ENCODE measurements at regions not wholly inside any gene's neighbourhood (a gene's known extent, or its start where the extent isn't known, plus 50 kb on each side); places are given as distances from the start of the nearest gene placed in this dataset.

DNA sequence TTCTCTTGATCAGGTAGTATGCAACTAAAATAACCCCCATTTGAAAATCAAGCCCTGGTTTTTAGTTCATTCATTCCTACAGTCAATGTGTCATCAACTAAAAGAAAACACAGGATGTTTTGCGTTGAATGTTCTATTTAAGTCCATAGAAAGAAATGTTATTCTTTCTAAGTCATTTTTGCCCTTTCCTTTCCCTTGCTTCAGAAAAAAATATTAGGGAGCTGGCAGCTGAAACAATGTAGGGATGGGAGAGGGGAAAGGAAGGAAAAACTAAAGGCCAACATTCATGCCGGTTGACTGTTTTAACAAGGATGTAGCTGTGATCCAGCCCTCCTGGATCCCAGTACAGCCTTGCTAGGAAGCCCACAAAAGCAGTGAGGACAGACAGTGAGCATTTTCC lies 155.1 kb downstream of the BTG1 start:
- CTCF ChIA-PET: no interaction called here
- POLR2A ChIA-PET (ENCODE audit: low non-redundant PET): no interaction called here
- BruUV-seq (replicated peaks): no TSS peak
- Histone ChIP-seq H3K4me3 (ENCODE audit: low read depth, low read length, poor library complexity, severe bottlenecking) (no peak overlapping the region), H3K4me1 (ENCODE audit: insufficient read depth, low read length, poor library complexity, severe bottlenecking) (peaks cover 3% of the 10 kb centered on the region), H3K27ac (ENCODE audit: low read depth, low read length, poor library complexity, severe bottlenecking) (no peak overlapping the region), H3K36me3 (ENCODE audit: insufficient read depth, low read length, poor library complexity, severe bottlenecking) (no peaks in the 10 kb centered on the region), H3K27me3 (replicated peaks; ENCODE audit: insufficient read depth, low read depth, low read length, poor library complexity) (no peaks in the 10 kb centered on the region), H3K9me3 (ENCODE audit: low read depth, low read length, poor library complexity, severe bottlenecking) (no peaks in the 10 kb centered on the region)
- intact Hi-C loops (cut with micrococcal nuclease; ENCODE audit: unreplicated experiment): no loop called here
- DNase-seq (ENCODE audit: low spot score): no peak
- TF ChIP-seq, protein P1, sequence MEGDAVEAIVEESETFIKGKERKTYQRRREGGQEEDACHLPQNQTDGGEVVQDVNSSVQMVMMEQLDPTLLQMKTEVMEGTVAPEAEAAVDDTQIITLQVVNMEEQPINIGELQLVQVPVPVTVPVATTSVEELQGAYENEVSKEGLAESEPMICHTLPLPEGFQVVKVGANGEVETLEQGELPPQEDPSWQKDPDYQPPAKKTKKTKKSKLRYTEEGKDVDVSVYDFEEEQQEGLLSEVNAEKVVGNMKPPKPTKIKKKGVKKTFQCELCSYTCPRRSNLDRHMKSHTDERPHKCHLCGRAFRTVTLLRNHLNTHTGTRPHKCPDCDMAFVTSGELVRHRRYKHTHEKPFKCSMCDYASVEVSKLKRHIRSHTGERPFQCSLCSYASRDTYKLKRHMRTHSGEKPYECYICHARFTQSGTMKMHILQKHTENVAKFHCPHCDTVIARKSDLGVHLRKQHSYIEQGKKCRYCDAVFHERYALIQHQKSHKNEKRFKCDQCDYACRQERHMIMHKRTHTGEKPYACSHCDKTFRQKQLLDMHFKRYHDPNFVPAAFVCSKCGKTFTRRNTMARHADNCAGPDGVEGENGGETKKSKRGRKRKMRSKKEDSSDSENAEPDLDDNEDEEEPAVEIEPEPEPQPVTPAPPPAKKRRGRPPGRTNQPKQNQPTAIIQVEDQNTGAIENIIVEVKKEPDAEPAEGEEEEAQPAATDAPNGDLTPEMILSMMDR (conservative IDR thresholded peaks at IDR 0.05; ENCODE audit: low read depth, low read length): no peak
- no peak for TF ChIP-seq EZH2 (IDR thresholded peaks at IDR 0.05; ENCODE audit: borderline replicate concordance, low read depth, low read length, poor library complexity, severe bottlenecking)

DNA sequence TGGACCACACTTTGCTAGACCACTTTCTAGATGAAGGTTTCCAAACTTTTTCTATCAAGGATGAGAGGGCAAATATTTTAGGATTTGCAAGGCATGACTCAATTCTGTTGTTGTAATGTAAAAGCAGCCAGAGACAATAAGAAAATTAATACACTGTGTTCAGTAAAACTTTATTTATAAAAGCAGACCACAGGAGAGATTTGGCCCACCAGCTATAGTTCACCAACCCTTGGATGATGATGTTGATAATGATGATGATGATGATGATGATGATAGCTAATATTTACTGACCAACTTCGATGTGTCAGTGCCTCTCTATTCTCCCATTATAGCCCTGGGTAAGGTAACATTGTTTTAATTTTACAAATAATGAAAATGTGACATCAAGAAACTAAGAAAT lies 156.5 kb downstream of the BTG1 start:
- POLR2A ChIA-PET (ENCODE audit: low non-redundant PET): no interaction called here
- no peaks in the 10 kb centered on the region for H3K27me3 ChIP-seq (replicated peaks; ENCODE audit: insufficient read depth, low read depth, low read length, poor library complexity)
- intact Hi-C loops (cut with micrococcal nuclease; ENCODE audit: unreplicated experiment): no loop called here

DNA sequence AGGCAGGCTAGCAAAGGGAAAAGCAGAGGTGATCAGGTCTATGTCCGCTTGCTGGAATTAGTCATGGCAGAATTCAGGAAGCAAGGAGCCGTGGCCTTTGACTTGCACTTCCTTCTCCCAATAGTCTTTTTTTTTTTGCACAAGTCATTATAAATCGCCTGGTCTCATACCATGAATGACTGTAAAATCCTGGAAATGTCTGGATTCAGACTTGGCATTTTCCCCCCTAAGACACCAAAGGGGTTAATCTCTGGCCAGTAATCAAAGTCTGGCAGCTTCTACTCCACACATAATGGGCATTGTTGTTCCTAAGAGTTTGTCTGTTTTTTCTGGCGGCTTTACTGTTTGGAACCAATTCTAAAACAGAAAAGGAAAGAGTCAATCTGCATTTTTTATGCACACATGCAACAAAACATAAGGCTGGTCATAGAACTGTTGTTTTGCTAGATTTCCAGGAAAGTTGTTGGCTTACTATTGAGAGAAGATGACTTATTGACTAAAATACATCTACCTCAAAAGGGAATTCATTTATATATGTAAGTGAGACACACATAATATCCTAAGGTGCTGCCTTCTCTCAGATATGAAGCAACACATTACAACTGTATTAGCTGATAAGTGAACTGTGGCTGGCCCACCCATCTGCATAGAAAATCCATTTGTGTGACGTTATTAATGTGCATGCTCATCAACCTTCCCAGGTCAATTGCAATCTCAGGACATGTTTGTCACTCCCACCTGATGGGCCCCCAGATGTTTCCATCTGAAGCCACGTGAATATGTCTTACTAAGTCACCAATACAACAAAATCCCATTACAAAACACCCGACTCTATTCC lies 157.3 kb downstream of the BTG1 start:
- ChIA-PET CTCF (no interaction called here), POLR2A (ENCODE audit: low non-redundant PET) (no interaction called here)
- no peaks in the 10 kb centered on the region for H3K36me3 ChIP-seq (ENCODE audit: insufficient read depth, low read length, poor library complexity, severe bottlenecking)
- intact Hi-C loops (cut with micrococcal nuclease; ENCODE audit: unreplicated experiment): no loop called here
- no peaks in the 10 kb centered on the region for H3K27me3 ChIP-seq (replicated peaks; ENCODE audit: insufficient read depth, low read depth, low read length, poor library complexity)
- no peak overlapping the region for H3K4me3 ChIP-seq (ENCODE audit: low read depth, low read length, poor library complexity, severe bottlenecking)
- DNase-seq (ENCODE audit: low spot score): no peak
- H3K4me1 ChIP-seq (ENCODE audit: insufficient read depth, low read length, poor library complexity, severe bottlenecking): no peaks in the 10 kb centered on the region
- no TSS peak for BruUV-seq (replicated peaks)
- no peaks in the 10 kb centered on the region for H3K9me3 ChIP-seq (ENCODE audit: low read depth, low read length, poor library complexity, severe bottlenecking)
- H3K27ac ChIP-seq (ENCODE audit: low read depth, low read length, poor library complexity, severe bottlenecking): no peak overlapping the region
- TF ChIP-seq EZH2 (IDR thresholded peaks at IDR 0.05; ENCODE audit: borderline replicate concordance, low read depth, low read length, poor library complexity, severe bottlenecking): no peak
- TF ChIP-seq, protein P1 (conservative IDR thresholded peaks at IDR 0.05; ENCODE audit: low read depth, low read length): no peak

More for the DNA sequence above, 156.5 kb downstream of the BTG1 start:
- peaks cover 3% of the 10 kb centered on the region for H3K4me1 ChIP-seq (ENCODE audit: insufficient read depth, low read length, poor library complexity, severe bottlenecking)
- CTCF ChIA-PET: no interaction called here
- no peaks in the 10 kb centered on the region for H3K36me3 ChIP-seq (ENCODE audit: insufficient read depth, low read length, poor library complexity, severe bottlenecking)
- H3K4me3 ChIP-seq (ENCODE audit: low read depth, low read length, poor library complexity, severe bottlenecking): no peak overlapping the region
- no peaks in the 10 kb centered on the region for H3K9me3 ChIP-seq (ENCODE audit: low read depth, low read length, poor library complexity, severe bottlenecking)
- no peak for TF ChIP-seq EZH2 (IDR thresholded peaks at IDR 0.05; ENCODE audit: borderline replicate concordance, low read depth, low read length, poor library complexity, severe bottlenecking)
- TF ChIP-seq, protein P1 (conservative IDR thresholded peaks at IDR 0.05; ENCODE audit: low read depth, low read length): no peak
- no peak for DNase-seq (ENCODE audit: low spot score)
- H3K27ac ChIP-seq (ENCODE audit: low read depth, low read length, poor library complexity, severe bottlenecking): no peak overlapping the region
- no TSS peak for BruUV-seq (replicated peaks)

All from A673 (cell line).